ENCODE measurements at regions not wholly inside any gene's neighbourhood (a gene's known extent, or its start where the extent isn't known, plus 50 kb on each side); places are given as distances from the start of the nearest gene placed in this dataset.

DNA sequence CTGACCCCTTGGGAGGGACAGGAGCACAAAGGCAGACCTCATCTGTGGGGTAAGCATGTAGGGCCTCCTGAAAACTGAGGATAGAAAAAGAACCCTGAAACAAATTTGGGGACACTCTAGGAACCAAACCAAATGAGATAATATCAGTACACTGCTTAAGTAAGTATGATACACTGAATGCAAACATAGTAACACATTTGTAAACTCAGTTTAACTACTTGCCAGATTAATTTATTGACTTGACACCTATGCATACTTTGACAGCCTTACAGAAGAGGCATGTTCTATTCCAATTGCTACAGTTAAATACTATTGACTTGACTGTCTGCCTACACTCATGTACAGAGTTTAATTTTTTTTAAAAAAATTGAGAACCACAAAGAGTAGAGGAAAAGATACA is 1070.8 kb upstream of the SEMA6A start:
- no peak for DNase-seq (ENCODE audit: low read depth)
- TF ChIP-seq, protein P1, sequence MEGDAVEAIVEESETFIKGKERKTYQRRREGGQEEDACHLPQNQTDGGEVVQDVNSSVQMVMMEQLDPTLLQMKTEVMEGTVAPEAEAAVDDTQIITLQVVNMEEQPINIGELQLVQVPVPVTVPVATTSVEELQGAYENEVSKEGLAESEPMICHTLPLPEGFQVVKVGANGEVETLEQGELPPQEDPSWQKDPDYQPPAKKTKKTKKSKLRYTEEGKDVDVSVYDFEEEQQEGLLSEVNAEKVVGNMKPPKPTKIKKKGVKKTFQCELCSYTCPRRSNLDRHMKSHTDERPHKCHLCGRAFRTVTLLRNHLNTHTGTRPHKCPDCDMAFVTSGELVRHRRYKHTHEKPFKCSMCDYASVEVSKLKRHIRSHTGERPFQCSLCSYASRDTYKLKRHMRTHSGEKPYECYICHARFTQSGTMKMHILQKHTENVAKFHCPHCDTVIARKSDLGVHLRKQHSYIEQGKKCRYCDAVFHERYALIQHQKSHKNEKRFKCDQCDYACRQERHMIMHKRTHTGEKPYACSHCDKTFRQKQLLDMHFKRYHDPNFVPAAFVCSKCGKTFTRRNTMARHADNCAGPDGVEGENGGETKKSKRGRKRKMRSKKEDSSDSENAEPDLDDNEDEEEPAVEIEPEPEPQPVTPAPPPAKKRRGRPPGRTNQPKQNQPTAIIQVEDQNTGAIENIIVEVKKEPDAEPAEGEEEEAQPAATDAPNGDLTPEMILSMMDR (IDR thresholded peaks at IDR 0.05; ENCODE audit: low read length, missing control alignments): no peak
- no peak overlapping the region for H3K4me3 ChIP-seq (replicated peaks; ENCODE audit: low read depth, low read length)

DNA sequence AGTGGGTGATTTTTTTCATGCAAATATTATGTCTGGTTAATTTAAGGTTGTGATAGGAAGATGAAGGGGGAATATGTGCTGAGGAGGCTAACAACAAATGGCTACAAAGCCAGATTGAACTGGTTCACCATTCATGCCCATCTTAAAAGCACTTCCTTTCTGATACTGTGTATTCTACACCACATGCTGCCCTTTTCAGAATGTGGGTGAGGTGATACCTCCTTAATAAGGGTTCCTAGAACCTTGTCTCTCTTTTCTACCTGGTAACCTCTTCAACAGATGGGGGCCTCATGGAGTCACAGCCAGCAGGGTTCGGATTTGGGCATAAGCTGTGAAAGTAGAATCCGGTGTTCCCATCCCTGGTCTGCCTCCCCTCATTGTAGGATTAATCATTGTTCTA is 1064.0 kb upstream of the SEMA6A start:
- TF ChIP-seq, protein P1 (IDR thresholded peaks at IDR 0.05; ENCODE audit: low read length, missing control alignments): no peak
- DNase-seq (ENCODE audit: low read depth): no peak
- no peak overlapping the region for H3K4me3 ChIP-seq (replicated peaks; ENCODE audit: low read depth, low read length)

DNA sequence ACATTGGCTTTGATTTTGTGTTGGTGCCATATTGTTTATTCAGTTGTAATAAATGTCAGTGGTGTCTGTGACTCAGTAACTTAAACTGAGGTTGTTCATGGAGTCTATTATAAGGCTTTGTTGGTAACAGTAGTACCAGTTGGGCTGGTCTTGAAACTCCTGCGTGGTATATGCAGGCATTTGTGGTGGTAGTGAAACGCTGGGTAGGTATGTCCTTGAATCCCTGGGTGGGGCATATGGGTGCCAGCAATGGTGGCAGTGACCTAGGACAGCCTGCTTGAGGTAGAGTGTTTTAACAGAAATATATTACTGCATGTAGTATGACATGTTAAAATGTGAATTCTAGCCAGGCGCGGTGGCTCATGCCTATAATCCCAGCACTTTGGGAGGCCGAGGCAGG is 1058.5 kb upstream of the SEMA6A start:
- no peak overlapping the region for H3K4me3 ChIP-seq (replicated peaks; ENCODE audit: low read depth, low read length)
- no peak for DNase-seq (ENCODE audit: low read depth)
- TF ChIP-seq, protein P1 (IDR thresholded peaks at IDR 0.05; ENCODE audit: low read length, missing control alignments): no peak

DNA sequence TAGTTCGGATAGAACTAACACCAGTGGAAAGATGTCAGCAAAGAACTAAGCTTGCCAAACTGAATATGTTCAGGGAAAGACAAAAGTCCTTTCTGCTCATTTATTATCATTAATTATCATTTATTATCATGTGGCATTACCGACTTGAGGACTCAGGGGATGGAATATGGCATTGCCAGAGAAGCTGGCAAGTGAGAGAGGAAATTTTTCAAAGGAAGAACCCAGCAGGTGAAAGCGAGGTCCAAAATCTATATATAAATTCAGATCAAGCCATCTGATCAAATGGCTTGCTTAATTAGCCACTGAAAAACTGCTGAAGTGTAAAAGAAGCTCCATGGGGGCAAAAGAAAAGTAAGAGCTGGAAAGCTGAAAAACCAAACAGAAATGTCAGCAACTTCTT is 1049.6 kb upstream of the SEMA6A start:
- DNase-seq (ENCODE audit: low read depth): no peak
- H3K4me3 ChIP-seq (replicated peaks; ENCODE audit: low read depth, low read length): no peak overlapping the region
- TF ChIP-seq, protein P1 (IDR thresholded peaks at IDR 0.05; ENCODE audit: low read length, missing control alignments): no peak

DNA sequence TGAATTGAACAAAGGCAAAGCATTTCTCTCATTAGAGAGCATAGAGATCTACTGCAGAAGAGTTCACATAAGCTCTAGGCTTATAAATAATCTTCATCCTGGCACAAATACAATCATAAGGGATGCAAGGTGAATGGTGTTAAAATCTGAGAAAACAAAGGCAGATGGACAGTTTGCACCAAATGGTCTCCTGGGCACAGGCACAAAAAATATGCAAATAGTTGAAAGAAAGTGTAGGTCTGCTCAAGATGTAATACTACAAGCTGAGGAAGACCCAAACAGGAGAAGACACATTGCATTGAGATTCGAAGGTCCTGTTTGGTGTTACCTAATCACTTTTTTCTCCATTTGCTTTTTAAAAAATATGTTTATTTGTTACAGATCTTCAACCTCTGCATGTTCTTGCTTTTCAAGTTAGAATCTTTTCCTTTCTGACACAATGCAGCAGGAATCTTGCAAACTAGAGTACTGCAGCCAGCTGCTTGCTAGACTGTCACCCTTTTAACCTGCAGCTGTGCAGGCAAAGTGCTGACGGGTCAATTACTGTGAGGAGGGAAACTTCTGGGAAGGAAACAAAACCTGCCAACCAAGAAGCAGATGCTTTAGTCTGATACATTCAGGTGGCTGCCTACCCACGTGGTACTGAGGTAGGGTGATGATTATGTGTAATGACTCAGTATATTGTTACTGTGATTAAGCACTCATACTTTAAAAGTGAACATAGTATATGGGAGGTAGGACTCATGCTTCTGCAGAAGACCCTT is 1048.6 kb upstream of the SEMA6A start:
- TF ChIP-seq, protein P1 (IDR thresholded peaks at IDR 0.05; ENCODE audit: low read length, missing control alignments): no peak
- peak; percentile 11 for DNase-seq (ENCODE audit: low read depth)
- H3K4me3 ChIP-seq (replicated peaks; ENCODE audit: low read depth, low read length): no peak overlapping the region

DNA sequence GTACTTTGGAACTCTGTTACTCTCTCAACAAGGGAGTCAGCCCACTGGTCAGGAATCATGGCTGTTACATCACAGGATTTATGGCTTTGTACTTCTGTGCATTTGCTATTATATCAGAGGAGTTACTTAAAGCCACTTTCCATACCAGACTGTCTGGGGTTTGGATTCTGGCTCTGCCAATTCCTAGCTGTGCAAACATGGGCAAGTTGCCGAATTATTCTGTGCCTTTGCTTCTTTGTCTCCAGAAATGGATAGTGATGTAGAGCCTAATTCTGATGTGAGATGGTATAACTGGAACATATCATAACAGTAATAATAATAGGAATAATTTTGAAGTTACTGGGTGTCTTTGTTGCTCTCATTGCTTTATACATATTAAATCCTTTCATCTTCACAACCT is 1047.3 kb upstream of the SEMA6A start:
- DNase-seq (ENCODE audit: low read depth): no peak
- TF ChIP-seq, protein P1 (IDR thresholded peaks at IDR 0.05; ENCODE audit: low read length, missing control alignments): no peak
- no peak overlapping the region for H3K4me3 ChIP-seq (replicated peaks; ENCODE audit: low read depth, low read length)

DNA sequence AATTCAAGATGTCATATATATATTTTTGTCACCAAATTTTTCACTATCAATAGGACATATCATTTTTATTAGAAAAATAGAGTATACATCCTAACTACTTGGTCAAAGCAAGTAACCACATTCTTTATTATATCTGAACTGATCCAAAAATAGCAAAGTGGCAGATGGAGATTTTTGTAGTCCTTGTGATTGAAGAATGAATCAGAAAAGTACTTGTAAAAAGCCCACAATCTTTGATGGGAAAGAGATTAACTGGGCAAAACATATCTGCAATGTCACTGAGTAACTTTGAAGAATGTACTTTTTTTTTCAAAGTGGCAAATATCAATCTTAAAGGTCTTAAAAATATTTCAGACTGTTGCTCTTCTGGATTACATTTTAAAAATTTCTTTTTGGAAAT is 1040.6 kb upstream of the SEMA6A start:
- DNase-seq (ENCODE audit: low read depth): no peak
- TF ChIP-seq, protein P1 (IDR thresholded peaks at IDR 0.05; ENCODE audit: low read length, missing control alignments): no peak
- H3K4me3 ChIP-seq (replicated peaks; ENCODE audit: low read depth, low read length): no peak overlapping the region
